GM12878 (cell line): ENCODE measurements at regions not wholly inside any gene's neighbourhood (a gene's known extent, or its start where the extent isn't known, plus 50 kb on each side); places are given as distances from the start of the nearest gene placed in this dataset.

Experiments used
- ATAC-seq: fragments of 200-7000 bp; cut with Tn5 transposase; 3 replicates; pipeline ENCODE4 v1.9.1; 2020; ENCODE audit warnings: mild to moderate bottlenecking, moderate library complexity
- BruUV-seq: library from RNA; stranded (reverse); fragments of 400-500 nt; replicated peaks from 2 replicates; lab custom pipeline; 2021; lab: Mats Ljungman, UMichigan
- CTCF ChIA-PET: fragments of 300-600 bp; sonication (Branson Sonifier 250); formaldehyde crosslinking; extraction: SDS; loops from one replicate; lab custom pipeline; 2021; ENCODE audit warnings: inconsistent platforms; lab: Yijun Ruan, JAX
- POLR2A ChIA-PET: fragments of 350-600 bp; formaldehyde crosslinking; extraction: SDS; loops from one replicate; lab custom pipeline; 2021; ENCODE audit warnings: inconsistent platforms; lab: Charles Lee
- RAD21 ChIA-PET: fragments of 300-600 bp; sonication (Branson Sonifier 250); formaldehyde crosslinking; loops from one replicate; lab custom pipeline; 2023; ENCODE audit warnings: antibody characterized with exemption; ENCODE audit not compliant: unreplicated experiment; lab: Charles Lee
- SMC1A ChIA-PET: fragments of 300-600 bp; sonication (Branson Sonifier 250); formaldehyde crosslinking; loops from one replicate; lab custom pipeline; 2023; ENCODE audit not compliant: unreplicated experiment, uncharacterized antibody; lab: Charles Lee
- DNase-seq: peaks from one replicate; pipeline ENCODE4 v3.0.0-alpha.2; 2011; ENCODE audit warnings: low read depth, low spot score
- FAIRE-seq: peaks from 3 replicates; lab custom pipeline; 2011; peaks lifted over from hg19 to GRCh38; lab: Jason Lieb, UNC
- H2AFZ ChIP-seq: 2 replicates; pipeline ENCODE4 v1.6.0; 2011; ENCODE audit warnings: low read depth, low read length, control low read depth; ENCODE audit not compliant: control insufficient read depth
- H3K27ac ChIP-seq: 2 replicates; pipeline ENCODE4 v1.5.1; 2011; ENCODE audit warnings: control low read depth; ENCODE audit not compliant: control insufficient read depth, insufficient read depth
- H3K27me3 ChIP-seq, 2 experiments: replicated peaks in 1 of 2; 2 replicates each; pipeline versions ENCODE4 v1.6.0 to v1.6.1; 2011; ENCODE audit warnings: low read length in 1 of 2; ENCODE audit not compliant: control insufficient read depth in 2 of 2, insufficient read depth in 2 of 2
- H3K36me3 ChIP-seq, 2 experiments: 2 replicates each; pipeline ENCODE4 v1.5.1; 2011; ENCODE audit warnings: low read length in 1 of 2; ENCODE audit not compliant: control insufficient read depth in 2 of 2, insufficient read depth in 2 of 2
- H3K4me1 ChIP-seq: 2 replicates; pipeline ENCODE4 v1.6.1; 2011; ENCODE audit warnings: mild to moderate bottlenecking, low read length, moderate library complexity, mixed read lengths; ENCODE audit not compliant: control insufficient read depth, insufficient read depth
- H3K4me2 ChIP-seq: 2 replicates; pipeline ENCODE4 v1.6.0; 2011; ENCODE audit warnings: control low read depth; ENCODE audit not compliant: control insufficient read depth, insufficient read depth
- H3K4me3 ChIP-seq: fragments of 200-600 bp; sonication (generic); 2 replicates; pipeline ENCODE4 v1.5.1; 2016
- H3K79me2 ChIP-seq: 2 replicates; pipeline ENCODE4 v1.6.0; 2011; ENCODE audit warnings: low read length; ENCODE audit not compliant: control insufficient read depth, insufficient read depth
- H3K9ac ChIP-seq: 2 replicates; pipeline ENCODE4 v1.8.0; 2011; ENCODE audit warnings: low read length, control low read depth, mixed read lengths; ENCODE audit not compliant: control insufficient read depth, insufficient read depth
- H3K9me3 ChIP-seq: replicated peaks from 3 replicates; pipeline ENCODE4 v1.5.1; 2011; ENCODE audit warnings: mild to moderate bottlenecking, low read length; ENCODE audit not compliant: control insufficient read depth, insufficient read depth
- H4K20me1 ChIP-seq: 2 replicates; pipeline ENCODE4 v1.6.0; 2011; ENCODE audit not compliant: control insufficient read depth, insufficient read depth
- BRCA1 ChIP-seq: IDR thresholded peaks from 2 replicates; pipeline ENCODE4 v1.6.1; 2011; ENCODE audit warnings: low read depth, low read length, improper control_type of control experiment
- CEBPB ChIP-seq, 2 experiments: fragments of 150-350 bp in 1 of 2; IDR thresholded peaks; 2 replicates each; pipeline ENCODE4 v1.6.1; 2012 to 2014; ENCODE audit warnings: low read depth in 2 of 2, low read length in 2 of 2, borderline replicate concordance in 1 of 2, inconsistent platforms in 1 of 2
- CHD1 ChIP-seq: IDR thresholded peaks from 2 replicates; pipeline ENCODE4 v1.6.1; 2012; ENCODE audit warnings: low read depth, low read length, improper control_type of control experiment
- HCFC1 ChIP-seq: fragments of 150-350 bp; IDR thresholded peaks from 2 replicates; pipeline ENCODE4 v1.6.1; 2014; ENCODE audit warnings: low read length
- POLR2A ChIP-seq: IDR thresholded peaks from 2 replicates; pipeline ENCODE4 v1.6.1; 2011; ENCODE audit warnings: low read depth, mild to moderate bottlenecking, low read length
- ZBTB11 ChIP-seq: fragments of 450-650 bp; formaldehyde crosslinking; IDR thresholded peaks from 2 replicates; pipeline ENCODE4 v1.5.0; 2022; ENCODE audit warnings: mild to moderate bottlenecking, missing genetic modification characterization
- ZNF207 ChIP-seq: fragments of 450-650 bp; IDR thresholded peaks from 2 replicates; pipeline ENCODE4 v1.6.1; 2014; ENCODE audit warnings: antibody characterized with exemption, mild to moderate bottlenecking, borderline replicate concordance
- WGBS: methylation state at CpG from one replicate; pipeline ENCODE4 v1.1.6; 2016; ENCODE audit warnings: low lambda C conversion rate; ENCODE audit not compliant: insufficient replicate concordance, insufficient coverage; ENCODE audit errors: missing lambda C conversion rate; 5-methylcytosine and 5-hydroxymethylcytosine counted together
- in situ Hi-C: fragments of 300-500 bp; cut with MboI; formaldehyde crosslinking; loops from 9 replicates; pipeline ENCODE4 v1.14.3; 2018; ENCODE audit warnings: mixed read lengths
- intact Hi-C: fragments of 100-400 bp; cut with micrococcal nuclease; formaldehyde crosslinking; loops from one replicate; pipeline ENCODE4 v1.14.2; 2022; ENCODE audit not compliant: unreplicated experiment

GRCh38 chrX:39226251-39226650 is 425.0 kb downstream of the MID1IP1 start:
- H3K9ac ChIP-seq: no peak overlapping the region
- H3K4me2 ChIP-seq: no peak overlapping the region
- DNase-seq (no peak), FAIRE-seq (no peak), ATAC-seq (no peak)
- H2AFZ ChIP-seq: no peak overlapping the region
- no TSS peak for BruUV-seq
- no peaks in the 10 kb centered on the region for H3K79me2 ChIP-seq
- CTCF ChIA-PET: no interaction called here
- no peaks in the 10 kb centered on the region for H3K9me3 ChIP-seq
- intact Hi-C loops: no loop called here
- RAD21 ChIA-PET: no interaction called here
- H3K27ac ChIP-seq: no peak overlapping the region
- in situ Hi-C loops: no loop called here
- TF ChIP-seq POLR2A (no peak), ZNF207 (no peak), CEBPB (IDR thresholded peaks at IDR 0.05; ENCODE audit: borderline replicate concordance in 1 of 2, low read depth in 2 of 2, low read length in 2 of 2) (no peak), CHD1 (no peak), ZBTB11 (no peak), HCFC1 (no peak), BRCA1 (no peak)
- no peaks in the 10 kb centered on the region for H4K20me1 ChIP-seq
- H3K4me3 ChIP-seq: no peak overlapping the region
- no peaks in the 10 kb centered on the region for H3K27me3 ChIP-seq
- no peaks in the 10 kb centered on the region for H3K36me3 ChIP-seq
- H3K4me1 ChIP-seq: no peaks in the 10 kb centered on the region
- POLR2A ChIA-PET: no interaction called here
- SMC1A ChIA-PET: no interaction called here
- 4% methylated on average over 6 of the region's 6 CpGs for WGBS
